IMR-90 (cell line): ENCODE measurements at regions not wholly inside any gene's neighbourhood (a gene's known extent, or its start where the extent isn't known, plus 50 kb on each side); places are given as distances from the start of the nearest gene placed in this dataset.

Experiments
- ATAC-seq: fragments of 200-7000 bp; cut with Tn5 transposase; 2 replicates; pipeline ENCODE4 v1.9.1; 2020; ENCODE audit warnings: low read depth, mild to moderate bottlenecking, moderate library complexity
- BruUV-seq: library from RNA; stranded (reverse); fragments of 400-500 nt; replicated peaks from 2 replicates; lab custom pipeline; 2021; lab: Mats Ljungman, UMichigan
- CTCF ChIA-PET: fragments of 300-600 bp; formaldehyde crosslinking; extraction: SDS; loops from one replicate; lab custom pipeline; 2021; ENCODE audit warnings: antibody characterized with exemption; lab: Yijun Ruan, JAX
- POLR2A ChIA-PET: fragments of 300-600 bp; sonication (Branson Sonifier 250); formaldehyde crosslinking; loops from one replicate; lab custom pipeline; 2022; ENCODE audit warnings: antibody characterized with exemption; ENCODE audit not compliant: unreplicated experiment; lab: Charles Lee
- DNase-seq: peaks from one replicate; pipeline ENCODE4 v3.0.0; 2013
- H2AFZ ChIP-seq: replicated peaks from 2 replicates; pipeline ENCODE3; 2013; ENCODE audit warnings: low read length, mild to moderate bottlenecking; ENCODE audit not compliant: poor library complexity
- H2AK5ac ChIP-seq: 2 replicates; pipeline ENCODE4 v1.6.1; 2013; ENCODE audit warnings: low read depth, low read length, inconsistent platforms
- H2AK9ac ChIP-seq: replicated peaks from 2 replicates; pipeline ENCODE3; 2013; ENCODE audit warnings: mild to moderate bottlenecking, low read depth, low read length, moderate library complexity; ENCODE audit not compliant: poor library complexity
- H2BK120ac ChIP-seq: 2 replicates; pipeline ENCODE4 v1.6.1; 2013; ENCODE audit warnings: low read depth, low read length, inconsistent platforms
- H2BK15ac ChIP-seq: 3 replicates; pipeline ENCODE4 v1.6.1; 2013; ENCODE audit warnings: low read depth, low read length, inconsistent platforms
- H2BK20ac ChIP-seq: 2 replicates; pipeline ENCODE4 v1.6.1; 2013; ENCODE audit warnings: low read depth, mild to moderate bottlenecking, inconsistent platforms, low read length, moderate library complexity
- H2BK5ac ChIP-seq: 2 replicates; pipeline ENCODE4 v1.6.1; 2013; ENCODE audit warnings: mild to moderate bottlenecking, low read depth, low read length, inconsistent platforms; ENCODE audit not compliant: poor library complexity, severe bottlenecking
- H3K14ac ChIP-seq: replicated peaks from 2 replicates; pipeline ENCODE4 v1.6.1; 2013; ENCODE audit warnings: low read depth, low read length, inconsistent platforms
- H3K18ac ChIP-seq: 2 replicates; pipeline ENCODE4 v1.6.1; 2013; ENCODE audit warnings: low read depth, low read length, control low read depth
- H3K23ac ChIP-seq: 2 replicates; pipeline ENCODE4 v1.6.1; 2013; ENCODE audit warnings: low read depth, low read length, inconsistent platforms
- H3K27ac ChIP-seq: 2 replicates; pipeline ENCODE4 v1.5.1; 2013; ENCODE audit warnings: mild to moderate bottlenecking, control low read depth, low read length; ENCODE audit not compliant: insufficient read depth
- H3K27me3 ChIP-seq: 2 replicates; pipeline ENCODE4 v1.6.1; 2013; ENCODE audit warnings: low read length; ENCODE audit not compliant: control insufficient read depth, insufficient read depth
- H3K36me3 ChIP-seq: 2 replicates; pipeline ENCODE4 v1.6.1; 2013; ENCODE audit warnings: low read length, mixed read lengths; ENCODE audit not compliant: control insufficient read depth, insufficient read depth
- H3K4ac ChIP-seq: 2 replicates; pipeline ENCODE4 v1.6.1; 2013; ENCODE audit warnings: low read depth, low read length, inconsistent platforms
- H3K4me1 ChIP-seq: 2 replicates; pipeline ENCODE4 v1.6.1; 2013; ENCODE audit warnings: low read length, mixed read lengths; ENCODE audit not compliant: control insufficient read depth, insufficient read depth
- H3K4me2 ChIP-seq: 2 replicates; pipeline ENCODE4 v1.6.1; 2013; ENCODE audit warnings: low read depth, mild to moderate bottlenecking, control low read depth, low read length, moderate library complexity
- H3K4me3 ChIP-seq: 2 replicates; pipeline ENCODE4 v1.5.1; 2013; ENCODE audit warnings: low read depth, mild to moderate bottlenecking, control low read depth, low read length, moderate library complexity; ENCODE audit not compliant: insufficient read depth
- H3K56ac ChIP-seq: 2 replicates; pipeline ENCODE4 v1.6.1; 2013; ENCODE audit warnings: low read length, inconsistent platforms; ENCODE audit not compliant: insufficient read depth; ENCODE audit errors: extremely low read depth
- H3K79me1 ChIP-seq, 2 experiments: 2 replicates each; pipeline ENCODE4 v1.6.1; 2013; ENCODE audit warnings: low read length in 2 of 2, inconsistent platforms in 1 of 2, low read depth in 1 of 2
- H3K9ac ChIP-seq: 2 replicates; pipeline ENCODE4 v1.6.1; 2013; ENCODE audit warnings: low read depth, low read length, control low read depth
- H3K9me1 ChIP-seq: 2 replicates; pipeline ENCODE4 v1.6.1; 2013; ENCODE audit warnings: low read length, inconsistent platforms; ENCODE audit not compliant: insufficient read depth
- H3K9me3 ChIP-seq: 2 replicates; pipeline ENCODE4 v1.6.1; 2013; ENCODE audit warnings: low read length; ENCODE audit not compliant: control insufficient read depth, insufficient read depth
- H4K20me1 ChIP-seq: 2 replicates; pipeline ENCODE4 v1.6.1; 2013; ENCODE audit warnings: low read length, inconsistent platforms; ENCODE audit not compliant: insufficient read depth
- H4K5ac ChIP-seq: 2 replicates; pipeline ENCODE4 v1.6.1; 2013; ENCODE audit warnings: mild to moderate bottlenecking, low read depth, low read length, control low read depth
- H4K8ac ChIP-seq, 2 experiments: 2 replicates each; pipeline ENCODE4 v1.6.1; 2013; ENCODE audit warnings: low read depth in 2 of 2, low read length in 2 of 2, control low read depth in 1 of 2, inconsistent platforms in 1 of 2
- H4K91ac ChIP-seq: 2 replicates; pipeline ENCODE4 v1.6.1; 2013; ENCODE audit warnings: low read depth, low read length, inconsistent platforms; ENCODE audit not compliant: insufficient read depth
- CEBPB ChIP-seq: IDR thresholded peaks from 2 replicates; pipeline ENCODE4 v1.6.1; 2012; ENCODE audit warnings: low read depth, low read length, improper control_type of control experiment
- POLR2A ChIP-seq: IDR thresholded peaks from 2 replicates; pipeline ENCODE4 v1.6.1; 2012; ENCODE audit warnings: mild to moderate bottlenecking, low read depth, low read length
- RAD21 ChIP-seq: IDR thresholded peaks from 2 replicates; pipeline ENCODE4 v1.6.1; 2012; ENCODE audit warnings: low read length, improper control_type of control experiment
- RFX5 ChIP-seq: IDR thresholded peaks from 2 replicates; pipeline ENCODE4 v1.8.0; 2012; ENCODE audit warnings: low read depth, mild to moderate bottlenecking, low read length, moderate library complexity
- WGBS, 2 experiments: methylation state at CpG; one replicate each; pipeline versions ENCODE4 v1.1.5 to v1.1.7; 2013; ENCODE audit warnings: missing lambda C conversion rate in 2 of 2; ENCODE audit not compliant: insufficient read length in 1 of 2; ENCODE audit errors: extremely low coverage in 2 of 2; 5-methylcytosine and 5-hydroxymethylcytosine counted together
- dilution Hi-C: fragments of 300-500 bp; cut with HindIII; formaldehyde crosslinking; loops from one replicate; pipeline ENCODE4 v1.14.3; 2018; ENCODE audit warnings: low sequenced_read_pairs; ENCODE audit not compliant: unreplicated experiment
- in situ Hi-C: fragments of 300-500 bp; cut with MboI; formaldehyde crosslinking; loops from 3 replicates; pipeline ENCODE4 v1.14.3; 2019; ENCODE audit warnings: low sequenced_read_pairs, inconsistent platforms, mixed read lengths
- intact Hi-C: fragments of 100-400 bp; cut with micrococcal nuclease; formaldehyde crosslinking; loops from 2 replicates; pipeline ENCODE4 v1.10.0; 2022

DNA sequence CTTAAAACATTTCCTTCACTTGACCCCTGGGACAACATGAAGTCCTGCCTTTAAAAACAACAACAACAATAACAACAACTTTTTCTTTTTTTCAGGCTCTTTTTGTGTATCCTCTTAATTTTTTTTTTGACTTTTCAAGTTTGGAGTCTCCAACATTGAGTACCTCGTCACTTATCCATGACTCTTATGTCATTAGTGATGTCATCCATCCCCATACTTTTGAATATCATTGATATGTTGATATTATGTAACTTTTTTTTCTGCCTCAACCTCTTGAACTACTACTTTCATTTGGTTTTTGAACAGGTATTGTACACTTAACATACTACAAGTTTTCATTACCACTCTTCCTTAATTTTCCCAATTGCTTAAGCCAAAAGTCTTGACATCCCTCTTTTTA, 143.0 kb upstream of the ATXN7L3B start:
- Histone ChIP-seq H3K23ac (no peak overlapping the region), H4K8ac (no peak overlapping the region), H3K27ac (no peak overlapping the region), H2AFZ (no peak overlapping the region), H4K20me1 (no peaks in the 10 kb centered on the region), H3K56ac (no peak overlapping the region), H3K18ac (no peak overlapping the region), H4K5ac (no peak overlapping the region), H2BK15ac (no peak overlapping the region), H4K91ac (no peak overlapping the region), H3K4me2 (no peak overlapping the region), H3K27me3 (no peaks in the 10 kb centered on the region), H3K14ac (no peak overlapping the region), H3K4me1 (no peaks in the 10 kb centered on the region), H2BK20ac (no peak overlapping the region), H3K4me3 (no peak overlapping the region), H3K9me3 (peaks cover 7% of the 10 kb centered on the region; the same call in 1 of the 2 replicates), H2AK5ac (no peak overlapping the region), H2BK5ac (no peak overlapping the region), H3K4ac (no peak overlapping the region), H3K36me3 (no peaks in the 10 kb centered on the region), H2AK9ac (no peak overlapping the region), H3K79me1 (no peaks in the 10 kb centered on the region), H3K9ac (no peak overlapping the region), H2BK120ac (no peak overlapping the region), H3K9me1 (no peaks in the 10 kb centered on the region)
- WGBS, 2 experiments, result no CpG with 5 or more reads among the region's 1 CpG
- DNase-seq (no peak), ATAC-seq (no peak)
- dilution Hi-C loops (no loop called here), intact Hi-C loops (no loop called here), in situ Hi-C loops (no loop called here)
- no peak for TF ChIP-seq POLR2A
- TF ChIP-seq RFX5, result no peak
- no peak for TF ChIP-seq RAD21
- no peak for TF ChIP-seq CEBPB
- ChIA-PET CTCF (no interaction called here), POLR2A (no interaction called here)
- BruUV-seq, result no TSS peak
